ENCODE measurements at regions not wholly inside any gene's neighbourhood (a gene's known extent, or its start where the extent isn't known, plus 50 kb on each side); places are given as distances from the start of the nearest gene placed in this dataset.

GRCh38 chr11:46200537-46201281 is 76.8 kb upstream of the CREB3L1 start:
- Histone ChIP-seq H4K91ac (ENCODE audit: low read depth, low read length, poor library complexity) (no peak overlapping the region), H3K79me1 (ENCODE audit: low read depth, low read length) (no peaks in the 10 kb centered on the region), H3K23ac (ENCODE audit: low read depth, low read length, poor library complexity) (no peak overlapping the region), H2BK5ac (ENCODE audit: low read length) (no peak overlapping the region), H2AFZ (ENCODE audit: low read length) (no peak overlapping the region), H3K4ac (ENCODE audit: low read length) (no peak overlapping the region), H3K9ac (ENCODE audit: low read depth, low read length, poor library complexity) (no peak overlapping the region), H3K9me3 (replicated peaks in 1 of 2; ENCODE audit: control insufficient read depth in 2 of 2, insufficient read depth in 1 of 2, low read depth in 1 of 2, low read length in 2 of 2) (no peaks in the 10 kb centered on the region), H3K4me2 (ENCODE audit: insufficient read depth, low read length, poor library complexity, severe bottlenecking) (no peak overlapping the region), H3K4me3 (ENCODE audit: low read length in 2 of 2) (no peak overlapping the region), H3K18ac (ENCODE audit: low read length) (no peak overlapping the region), H4K8ac (ENCODE audit: low read depth, low read length) (no peak overlapping the region), H2AK5ac (ENCODE audit: low read depth, low read length) (no peak overlapping the region), H3K14ac (ENCODE audit: low read length) (no peak overlapping the region), H3K36me3 (replicated peaks in 1 of 2; ENCODE audit: control insufficient read depth in 2 of 2, insufficient read depth in 2 of 2, low read length in 2 of 2) (no peaks in the 10 kb centered on the region), H2BK15ac (ENCODE audit: low read length) (no peak overlapping the region), H3K4me1 (ENCODE audit: control insufficient read depth in 2 of 2, insufficient read depth in 1 of 2, low read depth in 1 of 2, low read length in 2 of 2) (peaks cover 0 to 4% of the 10 kb centered on the region in 2 donors), H2BK12ac (ENCODE audit: low read length) (no peak overlapping the region), H2BK120ac (ENCODE audit: low read depth, low read length) (no peak overlapping the region), H3K27me3 (ENCODE audit: control insufficient read depth in 3 of 3, insufficient read depth in 3 of 3, low read depth in 1 of 3, low read length in 3 of 3) (peaks cover 0 to 6% (median 0%) of the 10 kb centered on the region in 3 experiments), H3K27ac (replicated peaks; ENCODE audit: low read length) (no peak overlapping the region)
- WGBS, 2 donors (ENCODE audit: extremely low coverage in 2 of 2, insufficient read length in 2 of 2, insufficient replicate concordance in 1 of 2), result no CpG with 5 or more reads among the region's 10 CpGs
- DNase-seq (ENCODE audit: low spot score), result no peak

- no peak overlapping the region for H3K18ac ChIP-seq (ENCODE audit: low read length)
- H3K79me1 ChIP-seq (ENCODE audit: low read depth, low read length), result no peaks in the 10 kb centered on the region
- H3K9me3 ChIP-seq (replicated peaks in 1 of 2; ENCODE audit: control insufficient read depth in 2 of 2, insufficient read depth in 1 of 2, low read depth in 1 of 2, low read length in 2 of 2), result no peaks in the 10 kb centered on the region
- no peak overlapping the region for H3K4ac ChIP-seq (ENCODE audit: low read length)
- H3K36me3 ChIP-seq (replicated peaks in 1 of 2; ENCODE audit: control insufficient read depth in 2 of 2, insufficient read depth in 2 of 2, low read length in 2 of 2), result no peaks in the 10 kb centered on the region
- no peak overlapping the region for H2AK5ac ChIP-seq (ENCODE audit: low read depth, low read length)
- no peak for DNase-seq (ENCODE audit: low spot score)
- H3K27me3 ChIP-seq (ENCODE audit: control insufficient read depth in 3 of 3, insufficient read depth in 3 of 3, low read depth in 1 of 3, low read length in 3 of 3), result peaks cover 0 to 6% (median 0%) of the 10 kb centered on the region in 3 experiments
- no peak overlapping the region for H2BK5ac ChIP-seq (ENCODE audit: low read length)
- H2AFZ ChIP-seq (ENCODE audit: low read length), result no peak overlapping the region
- H4K91ac ChIP-seq (ENCODE audit: low read depth, low read length, poor library complexity), result no peak overlapping the region
- H2BK120ac ChIP-seq (ENCODE audit: low read depth, low read length), result no peak overlapping the region
- H3K23ac ChIP-seq (ENCODE audit: low read depth, low read length, poor library complexity), result no peak overlapping the region
- no peak overlapping the region for H3K14ac ChIP-seq (ENCODE audit: low read length)
- no peak overlapping the region for H2BK15ac ChIP-seq (ENCODE audit: low read length)
- no peak overlapping the region for H3K27ac ChIP-seq (replicated peaks; ENCODE audit: low read length)
- no peak overlapping the region for H3K4me2 ChIP-seq (ENCODE audit: insufficient read depth, low read length, poor library complexity, severe bottlenecking)
- H3K9ac ChIP-seq (ENCODE audit: low read depth, low read length, poor library complexity), result no peak overlapping the region
- H3K4me3 ChIP-seq (ENCODE audit: low read length in 2 of 2), result no peak overlapping the region
- peaks cover 0 to 4% of the 10 kb centered on the region in 2 donors for H3K4me1 ChIP-seq (ENCODE audit: control insufficient read depth in 2 of 2, insufficient read depth in 1 of 2, low read depth in 1 of 2, low read length in 2 of 2)
- no peak overlapping the region for H2BK12ac ChIP-seq (ENCODE audit: low read length)
- H4K8ac ChIP-seq (ENCODE audit: low read depth, low read length), result no peak overlapping the region
- WGBS, 2 donors (ENCODE audit: extremely low coverage in 2 of 2, insufficient read length in 2 of 2, insufficient replicate concordance in 1 of 2), result no CpG with 5 or more reads among the region's 8 CpGs
Measured at GRCh38 chr11:46198245-46199240, 77.3 kb upstream of the PHF21A start.

- DNase-seq (ENCODE audit: low spot score), result no peak
- H3K18ac ChIP-seq (ENCODE audit: low read length), result no peak overlapping the region
- no peak overlapping the region for H2AFZ ChIP-seq (ENCODE audit: low read length)
- H3K4me1 ChIP-seq (ENCODE audit: control insufficient read depth in 2 of 2, insufficient read depth in 1 of 2, low read depth in 1 of 2, low read length in 2 of 2), result peaks cover 0 to 4% of the 10 kb centered on the region in 2 donors
- H2BK5ac ChIP-seq (ENCODE audit: low read length), result no peak overlapping the region
- H3K27me3 ChIP-seq (ENCODE audit: control insufficient read depth in 3 of 3, insufficient read depth in 3 of 3, low read depth in 1 of 3, low read length in 3 of 3), result peaks cover 0 to 6% (median 0%) of the 10 kb centered on the region in 3 experiments
- H3K4ac ChIP-seq (ENCODE audit: low read length), result no peak overlapping the region
- no peak overlapping the region for H3K4me2 ChIP-seq (ENCODE audit: insufficient read depth, low read length, poor library complexity, severe bottlenecking)
- no peak overlapping the region for H2BK12ac ChIP-seq (ENCODE audit: low read length)
- H3K23ac ChIP-seq (ENCODE audit: low read depth, low read length, poor library complexity), result peak overlapping the region; percentile 3
- H2BK120ac ChIP-seq (ENCODE audit: low read depth, low read length), result no peak overlapping the region
- H4K8ac ChIP-seq (ENCODE audit: low read depth, low read length), result no peak overlapping the region
- H3K9ac ChIP-seq (ENCODE audit: low read depth, low read length, poor library complexity), result no peak overlapping the region
- H3K4me3 ChIP-seq (ENCODE audit: low read length in 2 of 2), result no peak overlapping the region
- no CpG with 5 or more reads among the region's 3 CpGs for WGBS, 2 donors (ENCODE audit: extremely low coverage in 2 of 2, insufficient read length in 2 of 2, insufficient replicate concordance in 1 of 2)
- H3K9me3 ChIP-seq (replicated peaks in 1 of 2; ENCODE audit: control insufficient read depth in 2 of 2, insufficient read depth in 1 of 2, low read depth in 1 of 2, low read length in 2 of 2), result no peaks in the 10 kb centered on the region
- no peak overlapping the region for H3K14ac ChIP-seq (ENCODE audit: low read length)
- no peak overlapping the region for H2AK5ac ChIP-seq (ENCODE audit: low read depth, low read length)
- H2BK15ac ChIP-seq (ENCODE audit: low read length), result no peak overlapping the region
- no peak overlapping the region for H3K27ac ChIP-seq (replicated peaks; ENCODE audit: low read length)
- H3K79me1 ChIP-seq (ENCODE audit: low read depth, low read length), result no peaks in the 10 kb centered on the region
- no peaks in the 10 kb centered on the region for H3K36me3 ChIP-seq (replicated peaks in 1 of 2; ENCODE audit: control insufficient read depth in 2 of 2, insufficient read depth in 2 of 2, low read length in 2 of 2)
- no peak overlapping the region for H4K91ac ChIP-seq (ENCODE audit: low read depth, low read length, poor library complexity)
Measured at GRCh38 chr11:46197421-46197820, 76.2 kb upstream of the PHF21A start.

- no peak for DNase-seq (ENCODE audit: low spot score)
- no peaks in the 10 kb centered on the region for H3K79me1 ChIP-seq (ENCODE audit: low read depth, low read length)
Measured at GRCh38 chr11:46188017-46188416, 66.8 kb upstream of the PHF21A start.

More at GRCh38 chr11:46188017-46188416, 66.8 kb upstream of the PHF21A start:
- H4K8ac ChIP-seq (ENCODE audit: low read depth, low read length), result no peak overlapping the region
- no peak overlapping the region for H3K4me2 ChIP-seq (ENCODE audit: insufficient read depth, low read length, poor library complexity, severe bottlenecking)
- H3K27ac ChIP-seq (replicated peaks; ENCODE audit: low read length), result no peak overlapping the region
- H3K36me3 ChIP-seq (replicated peaks in 1 of 2; ENCODE audit: control insufficient read depth in 2 of 2, insufficient read depth in 2 of 2, low read length in 2 of 2), result no peaks in the 10 kb centered on the region
- no peak overlapping the region for H3K9ac ChIP-seq (ENCODE audit: low read depth, low read length, poor library complexity)
- H3K18ac ChIP-seq (ENCODE audit: low read length), result no peak overlapping the region
- no peak overlapping the region for H2AK5ac ChIP-seq (ENCODE audit: low read depth, low read length)
- H3K23ac ChIP-seq (ENCODE audit: low read depth, low read length, poor library complexity), result no peak overlapping the region
- no peaks in the 10 kb centered on the region for H3K4me1 ChIP-seq (ENCODE audit: control insufficient read depth in 2 of 2, insufficient read depth in 1 of 2, low read depth in 1 of 2, low read length in 2 of 2)
- no peak overlapping the region for H2BK120ac ChIP-seq (ENCODE audit: low read depth, low read length)
- no peak overlapping the region for H3K14ac ChIP-seq (ENCODE audit: low read length)
- H3K27me3 ChIP-seq (ENCODE audit: control insufficient read depth in 3 of 3, insufficient read depth in 3 of 3, low read depth in 1 of 3, low read length in 3 of 3), result peaks cover 0 to 3% (median 0%) of the 10 kb centered on the region in 3 experiments
- no peak overlapping the region for H2AFZ ChIP-seq (ENCODE audit: low read length)
- H3K4ac ChIP-seq (ENCODE audit: low read length), result no peak overlapping the region
- H3K4me3 ChIP-seq (ENCODE audit: low read length in 2 of 2), result no peak overlapping the region
- no peak overlapping the region for H4K91ac ChIP-seq (ENCODE audit: low read depth, low read length, poor library complexity)
- no peak overlapping the region for H2BK5ac ChIP-seq (ENCODE audit: low read length)
- H3K9me3 ChIP-seq (replicated peaks in 1 of 2; ENCODE audit: control insufficient read depth in 2 of 2, insufficient read depth in 1 of 2, low read depth in 1 of 2, low read length in 2 of 2), result no peaks in the 10 kb centered on the region
- no peak overlapping the region for H2BK12ac ChIP-seq (ENCODE audit: low read length)
- H2BK15ac ChIP-seq (ENCODE audit: low read length), result no peak overlapping the region
